Activated T-cell treated with anti-CD3 and anti-CD28 coated beads, Interleukin-2, amount 50 U/mL, for 24 hours (primary cell): ENCODE measurements at regions not wholly inside any gene's neighbourhood (a gene's known extent, or its start where the extent isn't known, plus 50 kb on each side); places are given as distances from the start of the nearest gene placed in this dataset.
"Not testable (repeated sequence)": the region's sequence is repeated elsewhere in the genome, so short reads cannot be mapped to it uniquely, and the experiment has no call there.

Experiments
- DNase-seq: peaks from one replicate; pipeline ENCODE4 v3.0.0-alpha.2; 2020
- H3K27ac Mint-ChIP-seq: 2 replicates; pipeline ENCODE4 v1.8.0; 2020; ENCODE audit warnings: mild to moderate bottlenecking, mixed read lengths
- H3K27me3 Mint-ChIP-seq: 2 replicates; pipeline ENCODE4 v1.8.0; 2020; ENCODE audit warnings: mixed read lengths
- H3K36me3 Mint-ChIP-seq: 2 replicates; pipeline ENCODE4 v1.8.0; 2020; ENCODE audit warnings: low read depth, mixed read lengths
- H3K4me1 Mint-ChIP-seq: 2 replicates; pipeline ENCODE4 v1.8.0; 2020; ENCODE audit warnings: low read depth, mixed read lengths
- H3K4me3 Mint-ChIP-seq: 2 replicates; pipeline ENCODE4 v1.8.0; 2020; ENCODE audit warnings: mild to moderate bottlenecking, moderate library complexity, mixed read lengths
- H3K9me3 Mint-ChIP-seq: 2 replicates; pipeline ENCODE4 v1.8.0; 2020; ENCODE audit warnings: mixed read lengths

- Mint-ChIP-seq H3K9me3 (no peaks in the 10 kb centered on the region), H3K27me3 (peaks cover 14% of the 10 kb centered on the region), H3K4me3 (no peak overlapping the region), H3K27ac (no peak overlapping the region), H3K4me1 (no peaks in the 10 kb centered on the region), H3K36me3 (no peaks in the 10 kb centered on the region)
- no peak for DNase-seq
Observed at GRCh38 chr10:94102436-94102835, 108.7 kb downstream of the PLCE1 start.

- DNase-seq = no peak
- no peak overlapping the region for H3K27ac Mint-ChIP-seq
- no peaks in the 10 kb centered on the region for H3K4me1 Mint-ChIP-seq
- peaks cover 16% of the 10 kb centered on the region for H3K27me3 Mint-ChIP-seq
- no peak overlapping the region for H3K4me3 Mint-ChIP-seq
- H3K9me3 Mint-ChIP-seq = no peaks in the 10 kb centered on the region
- no peaks in the 10 kb centered on the region for H3K36me3 Mint-ChIP-seq
Observed at GRCh38 chr10:94103192-94103591, 109.5 kb downstream of the PLCE1 start.

- Mint-ChIP-seq H3K36me3 (no peaks in the 10 kb centered on the region), H3K27me3 (peaks cover 14% of the 10 kb centered on the region), H3K27ac (no peak overlapping the region), H3K4me1 (no peaks in the 10 kb centered on the region), H3K4me3 (no peak overlapping the region), H3K9me3 (no peaks in the 10 kb centered on the region)
- DNase-seq = no peak
Observed at GRCh38 chr10:94103801-94104221, 110.1 kb downstream of the PLCE1 start.

GRCh38 chr10:94104316-94105000, 110.7 kb downstream of the PLCE1 start:
- H3K27me3 Mint-ChIP-seq = peaks cover 14% of the 10 kb centered on the region
- H3K9me3 Mint-ChIP-seq = no peaks in the 10 kb centered on the region
- H3K4me1 Mint-ChIP-seq = no peaks in the 10 kb centered on the region
- no peak overlapping the region for H3K27ac Mint-ChIP-seq
- no peaks in the 10 kb centered on the region for H3K36me3 Mint-ChIP-seq
- H3K4me3 Mint-ChIP-seq = no peak overlapping the region
- DNase-seq = no peak

GRCh38 chr10:94105226-94105625, 111.5 kb downstream of the PLCE1 start:
- no peak for DNase-seq
- Mint-ChIP-seq H3K4me3 (no peak overlapping the region), H3K27ac (no peak overlapping the region), H3K9me3 (no peaks in the 10 kb centered on the region), H3K4me1 (no peaks in the 10 kb centered on the region), H3K36me3 (no peaks in the 10 kb centered on the region), H3K27me3 (peaks cover 14% of the 10 kb centered on the region)

- H3K4me1 Mint-ChIP-seq = no peaks in the 10 kb centered on the region
- no peak overlapping the region for H3K4me3 Mint-ChIP-seq
- no peak overlapping the region for H3K27ac Mint-ChIP-seq
- peaks cover 8% of the 10 kb centered on the region for H3K27me3 Mint-ChIP-seq
- H3K9me3 Mint-ChIP-seq = no peaks in the 10 kb centered on the region
- no peaks in the 10 kb centered on the region for H3K36me3 Mint-ChIP-seq
- DNase-seq = no peak
Observed at GRCh38 chr10:94107191-94107590, 113.5 kb downstream of the PLCE1 start.

- H3K4me1 Mint-ChIP-seq = no peaks in the 10 kb centered on the region
- H3K4me3 Mint-ChIP-seq = no peak overlapping the region
- no peak for DNase-seq
- H3K9me3 Mint-ChIP-seq = no peaks in the 10 kb centered on the region
- H3K36me3 Mint-ChIP-seq = no peaks in the 10 kb centered on the region
- peaks cover 5% of the 10 kb centered on the region for H3K27me3 Mint-ChIP-seq
- no peak overlapping the region for H3K27ac Mint-ChIP-seq
Observed at GRCh38 chr10:94108200-94108599, 114.5 kb downstream of the PLCE1 start.

- no peaks in the 10 kb centered on the region for H3K36me3 Mint-ChIP-seq
- no peak for DNase-seq
- H3K4me1 Mint-ChIP-seq = no peaks in the 10 kb centered on the region
- no peak overlapping the region for H3K27ac Mint-ChIP-seq
- H3K27me3 Mint-ChIP-seq = peaks cover 5% of the 10 kb centered on the region
- H3K9me3 Mint-ChIP-seq = no peaks in the 10 kb centered on the region
- H3K4me3 Mint-ChIP-seq = no peak overlapping the region
Observed at GRCh38 chr10:94111367-94111766, 117.6 kb downstream of the PLCE1 start.

- Mint-ChIP-seq H3K9me3 (no peaks in the 10 kb centered on the region), H3K4me1 (no peaks in the 10 kb centered on the region), H3K27me3 (peaks cover 5% of the 10 kb centered on the region), H3K36me3 (no peaks in the 10 kb centered on the region), H3K27ac (no peak overlapping the region), H3K4me3 (no peak overlapping the region)
- no peak for DNase-seq
Observed at GRCh38 chr10:94112321-94112720, 118.6 kb downstream of the PLCE1 start.

GRCh38 chr10:94115725-94116124, 122.0 kb downstream of the PLCE1 start:
- no peak for DNase-seq
- no peak overlapping the region for H3K27ac Mint-ChIP-seq
- H3K36me3 Mint-ChIP-seq = no peaks in the 10 kb centered on the region
- H3K4me3 Mint-ChIP-seq = no peak overlapping the region
- no peaks in the 10 kb centered on the region for H3K4me1 Mint-ChIP-seq
- H3K9me3 Mint-ChIP-seq = peaks cover 2% of the 10 kb centered on the region
- no peaks in the 10 kb centered on the region for H3K27me3 Mint-ChIP-seq

GRCh38 chr10:94116848-94117247, 123.1 kb downstream of the PLCE1 start:
- no peak for DNase-seq
- H3K9me3 Mint-ChIP-seq = peaks cover 2% of the 10 kb centered on the region
- H3K4me1 Mint-ChIP-seq = no peaks in the 10 kb centered on the region
- H3K36me3 Mint-ChIP-seq = no peaks in the 10 kb centered on the region
- H3K4me3 Mint-ChIP-seq = no peak overlapping the region
- H3K27me3 Mint-ChIP-seq = no peaks in the 10 kb centered on the region
- H3K27ac Mint-ChIP-seq = no peak overlapping the region

- Mint-ChIP-seq H3K4me3 (no peak overlapping the region), H3K27me3 (peaks cover 4% of the 10 kb centered on the region), H3K27ac (no peak overlapping the region), H3K9me3 (peaks cover 2% of the 10 kb centered on the region), H3K36me3 (no peaks in the 10 kb centered on the region), H3K4me1 (no peaks in the 10 kb centered on the region)
- no peak for DNase-seq
Observed at GRCh38 chr10:94122211-94122610, 128.5 kb downstream of the PLCE1 start.

GRCh38 chr10:94123258-94123995, 129.7 kb downstream of the PLCE1 start:
- Mint-ChIP-seq H3K4me3 (no peak overlapping the region), H3K36me3 (no peaks in the 10 kb centered on the region), H3K4me1 (no peaks in the 10 kb centered on the region), H3K27ac (no peak overlapping the region), H3K9me3 (peaks cover 2% of the 10 kb centered on the region), H3K27me3 (peaks cover 4% of the 10 kb centered on the region)
- DNase-seq = no peak

- H3K4me3 Mint-ChIP-seq, H3K27me3 Mint-ChIP-seq, H3K27ac Mint-ChIP-seq, H3K36me3 Mint-ChIP-seq, DNase-seq, H3K9me3 Mint-ChIP-seq, H3K4me1 Mint-ChIP-seq: not testable (repeated sequence)
Observed at GRCh38 chr10:94124147-94124546, 130.4 kb downstream of the PLCE1 start.

- not testable (repeated sequence) for H3K4me3 Mint-ChIP-seq, DNase-seq
Observed at GRCh38 chr10:94125268-94125667, 131.5 kb downstream of the PLCE1 start.

More at GRCh38 chr10:94125268-94125667, 131.5 kb downstream of the PLCE1 start:
- H3K27ac Mint-ChIP-seq, H3K9me3 Mint-ChIP-seq, H3K4me1 Mint-ChIP-seq, H3K27me3 Mint-ChIP-seq, H3K36me3 Mint-ChIP-seq: not testable (repeated sequence)
